Pancreas (tissue), 10 donors: ENCODE measurements at regions not wholly inside any gene's neighbourhood (a gene's known extent, or its start where the extent isn't known, plus 50 kb on each side); places are given as distances from the start of the nearest gene placed in this dataset.

Experiments used
- ATAC-seq, 4 donors: fragments of 200-7000 bp; cut with Tn5 transposase; one replicate each; pipeline versions ENCODE4 v1.8.0 to v1.9.1; 2020; ENCODE audit warnings: mild to moderate bottlenecking in 4 of 4, moderate library complexity in 4 of 4
- DNase-seq, 6 donors: peaks; one replicate each; pipeline ENCODE4 v3.0.0-alpha.2; 2020
- FAIRE-seq: peaks from 2 replicates; lab custom pipeline; 2012; peaks lifted over from hg19 to GRCh38; lab: Jason Lieb, UNC
- H3K27ac ChIP-seq, 4 donors: fragments of 200-600 bp; sonication (generic); 1 replicate in 3 of 4; 2 replicates in 1 of 4; pipeline versions ENCODE4 v1.5.0 to v1.8.0; 2020
- H3K27me3 ChIP-seq, 4 donors: fragments of 200-600 bp; one replicate each; pipeline ENCODE4 v1.8.0; 2021
- H3K36me3 ChIP-seq, 3 donors: fragments of 200-600 bp; sonication (generic) in 1 of 3; one replicate each; pipeline versions ENCODE4 v1.5.0 to v1.8.0; 2020 to 2021
- H3K4me1 ChIP-seq, 3 donors: fragments of 200-600 bp; one replicate each; pipeline ENCODE4 v1.8.0; 2021
- H3K4me3 ChIP-seq, 4 donors: fragments of 200-600 bp; sonication (generic) in 2 of 4; one replicate each; pipeline versions ENCODE4 v1.5.0 to v1.8.0; 2020 to 2021
- H3K9me3 ChIP-seq, 4 donors: fragments of 200-600 bp; one replicate each; pipeline ENCODE4 v1.8.0; 2021
- WGBS, 2 donors: extraction: QIAGEN DNeasy Blood & Tissue Kit; methylation state at CpG; one replicate each; pipeline ENCODE4 v1.1.7; 2013; 5-methylcytosine and 5-hydroxymethylcytosine counted together
- intact Hi-C, 3 donors: fragments of 100-400 bp; cut with DNase I; formaldehyde crosslinking; loops; one replicate each; pipeline versions ENCODE4 v1.11.1 to v1.14.2; 2022
- TF ChIP-seq, protein P1 (sequence below), 4 donors: fragments of 200-600 bp; sonication (generic) in 3 of 4; IDR thresholded peaks; one replicate each; pipeline versions ENCODE4 v1.5.0 to v1.8.0; 2021; ENCODE audit warnings: antibody characterized with exemption in 4 of 4
- donor health status: healthy with polysubstance abuse.
- donor health status: DM: no; HTN: no; CAD: no; lungs with moderate emphysema.
- donor health status: DM: no; HTN: no; CAD: no.
- donor health status: control.
- donor health status: control.
- donor health status: Bipolar disorder and iron deficiency.
- donor health status: DM: yes; HTN: yes; CAD: no.
- donor health status: DM: no; HTN: no; CAD: no.
- donor health status: DM: no; HTN: no; CAD: no.
- donor health status: DM: yes; HTN: yes; CAD: no.

DNA sequence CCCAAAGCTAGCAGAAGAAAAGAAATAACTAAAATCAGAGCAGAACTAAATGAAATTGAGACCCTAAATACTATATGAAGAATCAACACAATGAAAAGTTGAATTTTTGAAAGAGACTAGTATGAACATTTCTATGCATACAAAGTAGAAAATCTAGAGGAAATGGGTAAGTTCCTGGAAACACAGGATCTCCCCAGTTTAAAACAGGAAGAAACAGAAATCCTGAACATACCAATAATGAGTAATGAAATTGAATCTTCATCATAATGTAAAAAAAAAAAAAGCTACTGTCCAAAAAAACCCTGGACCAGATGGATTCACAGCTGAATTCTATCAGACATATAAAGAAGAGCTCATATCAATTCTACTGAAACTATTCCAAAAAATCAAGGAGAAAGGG is 233.5 kb downstream of the PLPP3 start:
- FAIRE-seq (no peak), DNase-seq (no peak), ATAC-seq (no peak)
- intact Hi-C loops, result no loop called here
- H3K27me3 ChIP-seq, result no peaks in the 10 kb centered on the region
- no peaks in the 10 kb centered on the region for H3K9me3 ChIP-seq
- no peaks in the 10 kb centered on the region for H3K4me1 ChIP-seq
- H3K4me3 ChIP-seq, result no peak overlapping the region
- no peak overlapping the region for H3K27ac ChIP-seq
- TF ChIP-seq, protein P1, sequence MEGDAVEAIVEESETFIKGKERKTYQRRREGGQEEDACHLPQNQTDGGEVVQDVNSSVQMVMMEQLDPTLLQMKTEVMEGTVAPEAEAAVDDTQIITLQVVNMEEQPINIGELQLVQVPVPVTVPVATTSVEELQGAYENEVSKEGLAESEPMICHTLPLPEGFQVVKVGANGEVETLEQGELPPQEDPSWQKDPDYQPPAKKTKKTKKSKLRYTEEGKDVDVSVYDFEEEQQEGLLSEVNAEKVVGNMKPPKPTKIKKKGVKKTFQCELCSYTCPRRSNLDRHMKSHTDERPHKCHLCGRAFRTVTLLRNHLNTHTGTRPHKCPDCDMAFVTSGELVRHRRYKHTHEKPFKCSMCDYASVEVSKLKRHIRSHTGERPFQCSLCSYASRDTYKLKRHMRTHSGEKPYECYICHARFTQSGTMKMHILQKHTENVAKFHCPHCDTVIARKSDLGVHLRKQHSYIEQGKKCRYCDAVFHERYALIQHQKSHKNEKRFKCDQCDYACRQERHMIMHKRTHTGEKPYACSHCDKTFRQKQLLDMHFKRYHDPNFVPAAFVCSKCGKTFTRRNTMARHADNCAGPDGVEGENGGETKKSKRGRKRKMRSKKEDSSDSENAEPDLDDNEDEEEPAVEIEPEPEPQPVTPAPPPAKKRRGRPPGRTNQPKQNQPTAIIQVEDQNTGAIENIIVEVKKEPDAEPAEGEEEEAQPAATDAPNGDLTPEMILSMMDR (IDR thresholded peaks at IDR 0.05), result no peak
- no peaks in the 10 kb centered on the region for H3K36me3 ChIP-seq

DNA sequence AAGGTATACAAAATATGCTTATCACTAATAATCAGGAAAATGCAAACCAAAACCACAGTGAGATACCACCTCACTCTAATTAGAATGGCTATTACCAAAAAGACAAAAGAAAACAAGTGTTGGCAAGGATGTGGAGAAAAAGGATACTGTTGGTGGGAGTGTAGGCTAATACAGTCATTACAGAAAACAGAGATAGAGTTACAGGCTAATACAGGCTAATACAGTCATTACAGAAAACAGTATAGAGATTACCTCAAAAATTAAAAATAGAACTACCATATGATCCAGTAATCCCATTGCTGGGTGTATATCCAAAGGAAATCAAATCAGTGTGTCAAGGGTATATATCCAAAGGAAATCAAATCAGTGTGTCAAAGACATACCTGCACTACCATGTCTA is 238.4 kb downstream of the PLPP3 start:
- Histone ChIP-seq H3K27ac (no peak overlapping the region), H3K27me3 (no peaks in the 10 kb centered on the region), H3K4me1 (no peaks in the 10 kb centered on the region), H3K36me3 (no peaks in the 10 kb centered on the region), H3K9me3 (no peaks in the 10 kb centered on the region), H3K4me3 (no peak overlapping the region)
- FAIRE-seq, result no peak
- ATAC-seq, result no peak
- no peak for DNase-seq
- TF ChIP-seq, protein P1 (IDR thresholded peaks at IDR 0.05), result no peak
- intact Hi-C loops, result no loop called here

DNA sequence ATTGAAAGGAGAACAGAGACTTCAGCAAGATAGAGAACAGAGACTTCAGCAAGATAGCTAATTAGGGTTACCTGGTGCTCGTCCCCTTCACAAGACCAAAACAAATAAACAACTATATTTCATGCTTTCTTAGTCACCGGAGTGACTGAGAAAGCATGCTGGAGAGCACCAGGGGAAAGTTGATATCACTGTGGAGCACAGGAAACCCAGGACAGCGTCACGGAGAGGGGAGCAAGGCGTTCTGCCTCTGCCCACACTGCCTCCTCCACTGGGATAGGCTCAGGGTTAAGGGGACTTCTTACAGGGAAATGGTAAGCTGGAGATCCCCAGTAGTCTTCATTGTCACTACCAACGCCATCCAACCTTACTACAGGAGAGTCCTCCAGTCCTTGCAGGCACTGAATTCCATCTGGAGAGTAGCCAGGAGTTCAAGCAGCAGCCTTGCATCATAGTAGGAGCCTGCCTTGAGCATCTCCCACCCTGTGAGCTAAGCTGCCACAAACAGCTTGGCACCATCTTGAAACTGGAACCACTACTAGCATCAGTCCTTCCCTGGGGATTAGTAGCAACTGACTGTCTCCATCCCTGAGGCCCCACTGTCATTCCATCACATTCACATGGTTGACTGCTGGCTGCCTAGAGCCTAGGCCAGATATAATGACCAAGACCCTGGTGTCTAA is 239.4 kb downstream of the PLPP3 start:
- Histone ChIP-seq H3K4me1 (no peaks in the 10 kb centered on the region), H3K36me3 (no peaks in the 10 kb centered on the region), H3K4me3 (no peak overlapping the region), H3K27me3 (no peaks in the 10 kb centered on the region), H3K27ac (no peak overlapping the region), H3K9me3 (no peaks in the 10 kb centered on the region)
- TF ChIP-seq, protein P1 (IDR thresholded peaks at IDR 0.05), result no peak
- DNase-seq (no peak), FAIRE-seq (no peak), ATAC-seq (no peak)
- intact Hi-C loops, result no loop called here
- WGBS, 2 donors, result 81 to 91% methylated on average over 6 of the region's 6 CpGs

DNA sequence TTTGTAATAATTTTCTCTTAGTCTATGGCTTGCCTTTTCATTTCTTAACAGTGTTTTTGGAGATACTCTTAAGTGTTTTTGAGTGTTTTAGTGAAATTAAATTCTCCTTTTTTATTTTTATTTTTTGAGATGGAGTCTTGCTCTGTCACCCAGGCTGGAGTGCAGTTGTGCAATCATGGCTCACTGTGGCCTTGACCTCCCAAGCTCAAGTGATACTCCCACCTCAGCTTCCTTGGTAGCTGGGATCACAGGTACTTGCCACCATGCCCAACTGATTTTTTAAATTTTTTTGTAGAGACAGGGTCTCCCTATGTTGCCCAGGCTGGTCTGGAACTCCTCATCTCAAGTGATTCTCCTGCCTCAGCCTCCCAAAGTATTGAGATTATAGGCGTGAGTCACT is 240.3 kb downstream of the PLPP3 start:
- no peak for ATAC-seq
- H3K4me3 ChIP-seq, result no peak overlapping the region
- H3K27ac ChIP-seq, result no peak overlapping the region
- no peaks in the 10 kb centered on the region for H3K9me3 ChIP-seq
- FAIRE-seq, result no peak
- 81 to 91% methylated on average over 1 of the region's 1 CpG for WGBS, 2 donors
- no peaks in the 10 kb centered on the region for H3K36me3 ChIP-seq
- H3K27me3 ChIP-seq, result no peaks in the 10 kb centered on the region
- no peaks in the 10 kb centered on the region for H3K4me1 ChIP-seq
- intact Hi-C loops, result no loop called here
- no peak for DNase-seq
- TF ChIP-seq, protein P1 (IDR thresholded peaks at IDR 0.05), result no peak

DNA sequence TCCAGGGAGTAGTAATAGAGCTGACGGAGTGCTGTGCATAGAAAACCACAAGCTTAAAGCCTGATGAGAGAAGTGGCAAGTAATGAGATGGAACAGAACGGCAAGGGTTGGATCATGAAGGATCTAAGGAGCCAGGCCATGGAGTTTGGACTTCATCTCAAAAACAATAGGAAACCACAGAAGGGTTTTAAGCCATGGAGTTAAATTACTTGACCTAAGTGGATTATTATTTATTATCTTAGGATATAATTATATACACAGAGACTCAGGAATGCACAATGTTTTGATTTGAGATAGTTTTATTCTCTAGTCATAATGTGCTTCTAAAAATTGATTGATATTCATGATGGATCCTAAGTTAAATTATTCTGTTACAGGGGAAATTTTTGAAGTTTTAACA is 242.4 kb downstream of the PLPP3 start:
- 89 to 95% methylated on average over 2 of the region's 2 CpGs for WGBS, 2 donors
- no peak for FAIRE-seq
- H3K9me3 ChIP-seq, result no peaks in the 10 kb centered on the region
- intact Hi-C loops, result no loop called here
- TF ChIP-seq, protein P1 (IDR thresholded peaks at IDR 0.05), result no peak
- H3K4me1 ChIP-seq, result no peaks in the 10 kb centered on the region
- H3K36me3 ChIP-seq, result no peaks in the 10 kb centered on the region
- DNase-seq, result no peak
- H3K27ac ChIP-seq, result no peak overlapping the region
- no peak overlapping the region for H3K4me3 ChIP-seq
- H3K27me3 ChIP-seq, result no peaks in the 10 kb centered on the region
- ATAC-seq, result no peak
